HTR-8/SVneo (cell line): ENCODE measurements at regions not wholly inside any gene's neighbourhood (a gene's known extent, or its start where the extent isn't known, plus 50 kb on each side); places are given as distances from the start of the nearest gene placed in this dataset.
"Not testable (repeated sequence)": the region's sequence is repeated elsewhere in the genome, so short reads cannot be mapped to it uniquely, and the experiment has no call there.

Experiments used
- DNase-seq: peaks from one replicate; pipeline ENCODE4 v3.0.0; 2011; ENCODE audit warnings: low spot score, mixed read lengths; ENCODE audit not compliant: insufficient read length
- FAIRE-seq: peaks from 2 replicates; lab custom pipeline; 2011; peaks lifted over from hg19 to GRCh38; lab: Jason Lieb, UNC

DNA sequence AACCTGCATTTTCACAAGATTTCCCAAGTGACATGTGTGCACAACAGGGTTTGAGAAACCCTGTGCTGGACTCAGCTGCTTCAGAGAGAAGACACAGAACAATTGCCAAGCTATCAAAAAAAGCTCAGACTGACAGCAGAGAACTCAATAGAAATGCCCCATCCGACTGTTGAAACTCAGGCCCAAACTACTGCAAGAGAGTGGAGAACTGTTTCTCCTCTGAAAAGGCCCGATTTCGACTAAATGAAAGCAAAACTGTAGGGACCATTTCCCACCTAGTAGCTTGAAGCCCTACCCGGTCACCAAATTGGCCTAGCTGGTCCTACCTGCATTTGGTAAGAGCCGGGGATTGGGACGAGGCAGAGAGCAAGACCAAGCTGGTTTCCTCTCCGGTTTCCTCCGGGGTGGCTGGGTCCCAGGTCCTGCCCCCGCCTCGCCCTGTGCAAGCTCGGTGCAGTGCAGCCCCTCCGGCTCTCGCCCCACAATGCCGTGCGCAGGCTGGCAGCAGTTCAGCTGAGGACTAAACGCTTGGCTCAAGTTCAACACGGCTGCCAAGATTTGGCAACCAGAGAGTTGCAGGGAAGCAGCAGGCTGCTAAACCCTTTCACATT lies 1180.6 kb downstream of the VRK1 start:
- no peak for FAIRE-seq
- no peak for DNase-seq

DNA sequence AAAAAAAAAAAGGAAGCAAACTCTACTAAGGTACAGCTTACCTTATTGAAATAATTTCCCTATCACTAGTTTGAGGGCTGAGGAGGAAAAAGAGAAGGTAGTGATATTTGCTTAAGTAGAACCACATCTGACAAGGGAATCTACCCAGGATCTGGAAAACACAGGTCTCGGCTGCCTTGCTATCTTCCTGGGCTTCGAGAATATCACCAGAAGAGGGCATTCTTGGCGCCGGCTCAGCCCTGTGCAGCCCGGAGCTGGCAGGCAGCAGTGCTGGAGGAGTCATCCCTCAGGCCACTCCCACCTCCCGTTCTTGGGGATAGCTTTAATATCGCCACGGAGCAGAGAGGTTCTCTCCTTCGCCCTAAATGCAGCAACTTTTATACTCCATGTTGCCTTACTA lies 1181.2 kb downstream of the VRK1 start:
- DNase-seq: no peak
- no peak for FAIRE-seq

DNA sequence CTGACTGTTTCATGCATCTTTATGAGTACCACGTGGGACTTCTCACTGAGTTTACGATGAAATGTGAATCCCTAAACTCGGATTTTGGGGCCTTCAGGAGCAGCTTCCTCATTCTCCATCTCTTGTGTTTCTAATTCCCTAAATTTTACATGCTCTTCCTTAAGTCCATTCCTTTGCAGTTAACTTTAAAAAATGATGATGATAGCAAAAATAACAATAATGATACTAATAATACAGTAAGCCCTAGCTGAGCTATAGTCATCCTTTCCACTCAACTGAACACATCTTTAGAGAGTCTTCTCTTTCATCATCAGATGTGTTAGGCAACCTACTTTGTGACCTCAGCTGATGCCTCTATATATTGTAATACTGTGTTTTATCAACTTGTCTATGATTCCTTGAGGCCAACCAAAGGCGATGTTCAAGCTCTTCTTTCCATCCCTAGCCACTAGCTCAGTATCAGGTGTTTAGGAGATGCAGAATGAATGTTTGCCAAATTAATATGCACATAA lies 1196.4 kb downstream of the VRK1 start:
- DNase-seq: no peak
- FAIRE-seq: no peak

DNA sequence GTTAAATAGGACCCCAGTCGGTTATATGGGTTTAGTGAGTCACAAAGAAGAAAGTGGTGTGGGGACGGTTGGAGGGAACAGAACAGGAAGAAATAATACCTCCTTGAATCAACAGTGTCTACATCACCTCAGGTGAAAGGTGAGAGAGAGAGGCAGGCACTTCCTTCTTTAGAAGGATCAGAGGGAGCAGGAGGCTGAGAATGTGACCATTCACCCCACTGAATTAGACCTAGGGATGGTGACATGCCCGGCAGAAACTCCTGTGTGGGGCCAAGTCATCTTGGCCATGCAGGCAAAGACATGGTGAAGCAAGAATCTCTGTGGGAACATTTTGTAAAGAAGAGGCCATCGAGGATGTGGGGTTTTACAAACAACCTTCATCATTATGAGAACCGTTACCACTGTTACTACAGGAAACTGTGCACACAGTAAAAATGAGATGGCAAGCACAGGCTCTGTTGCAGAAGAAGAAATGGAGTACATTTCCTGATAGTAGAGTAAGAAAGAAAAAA lies 1196.9 kb downstream of the VRK1 start:
- FAIRE-seq: no peak

DNA sequence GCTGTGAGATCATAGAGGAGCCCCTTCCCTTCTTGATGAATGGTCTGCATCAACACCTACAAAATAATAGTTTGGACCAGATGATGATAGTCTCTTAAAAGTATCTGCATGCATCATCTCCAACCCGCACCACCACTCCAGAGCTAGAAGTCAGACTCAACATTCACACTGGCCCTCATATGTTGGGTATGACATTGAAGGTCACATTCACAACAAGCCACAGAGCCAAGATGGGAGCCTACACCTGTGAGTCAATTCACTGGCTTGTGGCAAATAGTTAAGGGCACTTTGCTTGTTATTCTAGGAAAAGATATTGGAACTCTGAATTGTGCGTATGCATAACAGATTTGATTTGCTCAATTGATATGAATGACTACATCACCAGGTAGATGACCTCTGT lies 1197.9 kb downstream of the VRK1 start:
- FAIRE-seq (no peak), DNase-seq (no peak)

More for the DNA sequence above, 1196.9 kb downstream of the VRK1 start:
- no peak for DNase-seq

DNA sequence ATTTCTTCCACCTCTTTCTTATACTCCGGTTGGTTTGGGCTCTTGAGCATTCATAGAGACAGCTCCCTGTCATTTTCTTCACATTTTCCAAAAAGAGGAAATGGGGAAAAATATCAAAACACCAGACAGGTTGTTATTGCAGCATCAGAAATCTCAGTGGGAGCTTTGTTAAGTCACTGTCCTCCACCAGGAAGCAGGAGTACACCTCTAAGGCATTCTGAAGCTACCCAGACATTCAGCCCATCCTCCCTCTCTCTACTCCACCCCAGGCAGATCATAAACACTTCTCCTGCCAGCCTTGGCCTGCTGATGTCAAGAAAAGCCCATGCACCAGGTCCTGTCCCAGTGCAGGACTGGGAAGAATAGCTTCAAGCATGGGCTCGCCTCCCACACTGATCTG lies 1198.3 kb downstream of the VRK1 start:
- FAIRE-seq: no peak
- DNase-seq: no peak

DNA sequence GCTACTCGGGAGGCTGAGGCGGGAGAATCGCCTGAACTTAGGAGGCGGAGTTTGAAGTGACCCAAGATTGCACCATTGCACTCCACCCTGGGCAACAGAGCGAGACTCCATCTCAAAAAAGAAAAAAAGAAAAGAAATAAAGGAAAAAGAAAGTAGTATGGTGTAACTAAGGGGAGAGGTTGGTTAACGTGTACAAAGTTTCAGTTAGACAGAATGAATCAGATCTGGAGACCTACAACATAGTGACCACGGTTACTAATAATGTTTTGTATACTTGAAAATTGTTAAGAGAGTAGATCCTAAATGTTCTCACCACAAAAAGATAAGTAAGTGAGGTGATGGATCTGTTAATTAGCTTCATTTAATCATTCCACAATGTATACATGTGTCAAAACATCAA lies 1208.8 kb downstream of the VRK1 start:
- DNase-seq (no peak), FAIRE-seq (no peak)

DNA sequence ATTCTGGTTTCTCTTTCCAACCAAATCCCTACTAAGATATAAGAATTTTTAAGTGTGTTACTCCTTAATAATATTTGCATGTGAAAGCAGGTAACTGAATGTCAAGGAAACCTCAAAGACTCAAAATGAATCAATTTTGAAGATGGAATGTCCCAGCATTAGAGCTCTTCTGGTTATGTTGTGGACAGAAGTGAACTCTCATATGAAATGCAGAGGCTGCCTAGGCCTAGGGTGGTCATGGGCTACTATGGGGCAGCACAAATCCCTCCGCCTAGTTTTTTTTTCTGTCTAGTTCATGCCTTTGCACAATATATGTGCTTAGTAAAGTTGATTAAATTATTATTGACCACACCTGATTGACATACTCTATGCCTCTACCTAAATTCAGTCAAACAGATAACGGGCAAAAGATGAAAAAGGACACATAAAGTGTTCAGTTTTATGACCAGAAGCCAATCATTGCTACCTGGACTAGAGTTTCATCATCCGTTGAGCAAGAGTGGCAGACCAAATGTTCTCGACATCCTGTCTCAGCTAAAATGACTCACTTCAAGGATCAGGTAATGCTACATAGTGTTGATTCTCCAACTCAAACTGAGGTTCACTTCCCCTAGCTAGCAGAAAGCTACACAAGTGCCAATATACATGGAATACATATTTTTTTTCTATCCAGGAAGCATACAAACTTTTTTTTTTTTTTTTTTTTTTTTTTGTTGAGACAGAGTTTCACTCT lies 1211.4 kb downstream of the VRK1 start:
- DNase-seq: no peak
- no peak for FAIRE-seq

DNA sequence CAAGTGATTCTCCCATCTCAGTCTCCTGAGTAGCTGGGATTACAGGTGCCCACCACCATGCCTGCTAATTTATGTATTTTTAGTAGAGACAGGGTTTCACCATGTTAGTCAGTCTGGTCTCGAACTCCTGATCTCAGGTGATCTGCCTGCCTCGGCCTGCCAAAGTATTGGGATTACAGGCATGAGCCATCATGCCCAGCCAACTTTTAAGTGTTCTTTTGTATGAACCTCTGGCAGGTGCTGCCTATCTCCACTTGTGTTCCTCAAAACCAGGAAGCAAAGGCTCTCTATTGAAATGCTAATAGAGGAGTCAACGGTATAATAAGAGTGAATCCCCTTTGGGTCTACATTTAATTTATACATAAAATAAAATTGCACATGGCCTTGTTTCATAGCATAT lies 1212.0 kb downstream of the VRK1 start:
- not testable (repeated sequence) for DNase-seq, FAIRE-seq

DNA sequence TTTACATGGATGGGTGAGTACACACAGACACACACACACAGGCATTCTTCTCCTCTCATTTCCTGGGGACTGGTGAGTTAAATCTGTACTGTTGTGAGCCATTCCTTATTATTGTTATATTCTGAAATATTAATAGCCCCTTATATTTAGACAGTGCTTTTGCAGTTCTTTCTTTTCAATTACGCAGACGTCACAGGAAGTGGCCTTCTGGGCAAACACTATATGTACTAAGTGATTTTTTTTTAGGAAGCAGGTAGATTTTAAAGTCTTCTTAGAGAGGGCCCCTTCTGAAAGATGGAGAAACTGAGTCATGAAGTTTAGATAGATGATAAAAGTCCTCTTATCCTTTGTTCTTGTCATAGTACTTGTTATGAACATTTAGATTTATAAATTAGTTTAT lies 1213.6 kb downstream of the VRK1 start:
- DNase-seq (no peak), FAIRE-seq (no peak)

DNA sequence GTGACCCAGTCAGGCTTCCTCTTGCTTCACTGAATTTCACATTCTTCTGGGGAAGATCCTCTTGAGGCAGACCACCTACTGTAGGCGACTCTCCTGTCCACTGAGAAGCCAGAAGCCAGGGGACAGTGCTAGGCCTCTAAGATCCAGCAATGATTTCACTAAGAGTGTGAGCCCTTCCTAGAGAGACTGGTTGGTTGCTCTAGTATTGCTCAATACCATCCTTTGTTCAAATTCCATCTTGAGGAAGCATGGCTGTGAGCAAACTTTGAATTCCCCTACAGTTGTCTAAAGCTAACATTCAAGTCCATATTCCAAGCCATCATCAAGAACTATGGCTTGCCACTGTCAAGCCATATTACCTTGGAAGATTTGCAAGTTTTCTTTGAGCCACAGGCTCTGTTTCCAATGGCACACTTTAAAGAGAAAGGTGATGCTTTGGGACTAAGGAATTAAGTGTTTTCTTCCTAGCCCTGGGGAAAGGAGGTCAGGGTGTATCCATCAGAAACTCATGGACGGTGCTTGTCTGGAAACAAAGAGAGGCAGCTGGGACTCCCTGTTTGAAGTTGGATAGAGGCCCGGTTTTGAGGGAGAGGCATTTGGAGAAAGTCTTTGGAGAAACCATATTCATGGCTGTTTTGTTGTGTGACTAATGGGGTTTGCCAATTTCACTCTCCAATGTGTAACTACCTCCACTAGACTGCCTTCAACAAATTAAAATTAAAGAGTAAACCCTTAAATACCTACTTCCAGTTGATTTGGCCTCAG lies 1217.9 kb downstream of the VRK1 start:
- DNase-seq (no peak), FAIRE-seq (no peak)

DNA sequence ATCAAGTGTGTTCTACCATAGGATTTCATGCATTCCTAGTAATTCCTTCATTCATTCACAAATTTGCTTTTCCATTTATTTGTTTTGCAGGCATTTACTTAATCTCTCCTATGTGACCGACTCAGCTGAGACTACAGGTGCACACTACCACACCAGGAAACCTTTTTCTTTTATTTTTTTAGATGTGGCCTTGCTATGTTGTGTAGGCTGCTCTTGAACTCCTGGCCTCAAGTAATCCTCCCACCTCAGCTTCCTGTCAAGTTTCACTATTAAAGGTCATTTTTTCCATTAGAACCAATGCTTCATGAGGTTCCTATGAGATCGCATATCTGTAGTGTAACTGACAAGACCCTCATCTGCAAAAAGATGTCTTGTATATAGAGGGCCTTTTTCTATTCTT lies 1218.7 kb downstream of the VRK1 start:
- no peak for DNase-seq
- FAIRE-seq: no peak

DNA sequence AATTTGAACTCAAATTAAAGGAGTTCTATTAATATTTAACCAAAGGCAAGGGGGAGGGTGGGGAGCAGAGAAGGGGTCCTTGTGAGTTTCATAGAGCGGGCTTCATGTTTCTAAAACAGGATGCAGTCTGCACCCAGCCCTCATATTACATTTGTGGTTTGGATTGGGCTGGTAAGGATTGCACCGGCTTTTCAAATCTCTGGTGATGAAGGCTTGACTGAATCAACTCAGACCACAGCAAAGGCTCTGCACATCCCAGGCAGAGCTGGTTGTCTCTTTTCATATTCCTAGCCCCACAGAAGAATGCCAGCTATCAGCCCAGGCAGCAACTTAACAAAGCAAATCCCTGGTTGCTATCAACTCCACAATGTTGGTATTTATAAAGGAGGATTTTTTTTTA lies 1221.4 kb downstream of the VRK1 start:
- no peak for DNase-seq
- FAIRE-seq: no peak

DNA sequence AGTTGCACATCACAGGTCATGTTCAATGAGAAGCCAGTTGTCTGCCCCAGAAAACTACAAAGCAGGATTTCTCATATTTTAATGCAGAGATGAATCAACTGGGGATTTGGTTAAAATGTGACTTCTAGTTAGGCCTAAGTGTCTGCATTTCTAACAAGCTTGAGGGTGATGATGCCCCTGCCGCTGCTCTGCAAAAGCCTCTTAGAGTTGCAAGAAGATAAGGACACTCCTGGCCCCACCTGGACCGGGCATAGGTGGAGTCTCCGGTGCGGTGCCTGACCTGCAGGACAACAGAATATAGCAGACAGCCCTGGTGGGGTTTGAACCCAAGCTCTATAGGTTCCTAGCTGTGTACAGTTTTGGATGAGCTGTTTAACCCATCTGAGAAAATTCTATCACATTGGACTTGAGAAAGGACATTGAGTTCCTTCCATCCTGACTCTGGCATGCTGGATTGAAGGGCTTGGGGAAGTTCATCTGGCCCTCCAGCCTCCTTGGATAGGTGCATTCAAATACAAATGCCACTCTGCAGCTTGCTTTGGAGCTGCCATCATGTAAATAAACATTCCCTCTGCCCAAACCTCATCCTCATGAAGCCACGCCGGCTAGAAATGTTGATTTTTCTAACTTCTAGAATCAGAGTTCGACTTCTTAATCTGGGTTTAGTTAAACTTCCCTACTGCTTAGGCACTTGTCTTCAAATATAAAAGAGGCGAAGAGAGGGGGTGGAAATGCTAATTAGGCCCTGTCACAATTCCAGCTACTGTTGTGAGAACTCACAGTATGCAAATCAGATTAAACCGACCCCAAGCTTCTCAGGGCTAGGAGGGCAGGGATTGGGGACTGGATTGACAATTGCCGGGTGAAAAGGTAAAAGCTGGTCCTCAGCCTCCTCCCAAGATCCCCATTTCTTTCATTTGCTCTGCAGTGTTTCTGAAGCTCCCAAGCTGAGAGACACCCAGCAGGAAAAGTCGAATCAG lies 1225.6 kb downstream of the VRK1 start:
- FAIRE-seq: no peak
- no peak for DNase-seq

DNA sequence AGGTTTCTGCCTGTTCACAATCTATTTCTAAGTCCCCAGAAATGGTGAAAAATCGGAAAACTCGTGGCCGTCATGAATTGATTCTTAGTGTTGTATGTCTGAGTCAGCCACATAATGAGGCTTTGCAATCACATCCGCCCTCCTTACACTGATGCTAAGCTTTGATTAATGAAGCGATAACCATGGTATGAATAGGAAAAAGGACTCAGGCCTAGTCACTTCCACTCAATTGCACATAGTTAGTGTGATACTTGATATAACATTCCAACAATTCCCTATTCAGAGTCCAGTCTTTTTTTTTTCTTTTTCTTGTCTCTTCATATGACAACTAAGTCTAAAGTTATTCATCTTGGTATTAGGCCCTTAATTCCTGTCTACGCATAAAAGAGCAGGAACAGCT lies 1231.0 kb downstream of the VRK1 start:
- DNase-seq (no peak), FAIRE-seq (no peak)

DNA sequence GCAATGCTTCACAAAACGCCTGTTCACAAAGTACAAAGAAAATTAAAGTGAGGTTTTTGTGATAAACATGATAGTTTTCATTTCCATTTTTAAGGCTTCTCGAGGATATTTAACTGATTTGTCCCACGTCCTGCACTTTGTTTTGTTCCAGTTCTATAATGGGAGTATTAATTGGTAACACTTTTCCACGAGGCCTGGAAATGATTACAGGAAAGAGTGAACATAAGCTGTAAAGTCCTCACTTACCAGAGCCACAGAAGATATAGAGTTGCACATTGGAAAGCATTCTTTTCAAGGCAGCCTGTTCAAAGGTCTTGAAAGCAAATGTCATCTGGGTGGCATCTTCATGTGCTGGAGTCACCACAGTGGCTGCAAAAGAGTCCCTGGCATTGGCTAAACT lies 1236.6 kb downstream of the BCL11B start:
- FAIRE-seq: no peak
- DNase-seq: no peak

DNA sequence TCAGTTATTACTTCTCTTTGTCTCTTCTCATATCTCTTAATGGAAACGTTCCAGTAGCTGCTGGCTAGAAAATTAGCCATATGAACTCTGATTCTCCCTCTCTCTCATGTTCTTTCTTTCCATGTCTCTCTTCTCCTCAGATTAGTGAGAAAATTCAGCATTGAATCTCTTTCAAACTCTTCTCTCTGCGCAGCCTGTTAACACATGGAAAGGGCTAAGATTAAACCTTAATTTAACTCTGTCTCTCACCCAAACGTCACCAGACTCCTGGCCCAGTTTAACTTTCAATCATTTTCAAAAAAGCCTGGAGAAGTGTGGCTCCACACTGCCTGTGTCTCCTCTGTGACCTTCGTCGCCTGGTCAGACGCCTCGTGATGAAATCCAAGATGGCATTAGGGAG lies 1234.2 kb downstream of the BCL11B start:
- no peak for DNase-seq
- FAIRE-seq: no peak

DNA sequence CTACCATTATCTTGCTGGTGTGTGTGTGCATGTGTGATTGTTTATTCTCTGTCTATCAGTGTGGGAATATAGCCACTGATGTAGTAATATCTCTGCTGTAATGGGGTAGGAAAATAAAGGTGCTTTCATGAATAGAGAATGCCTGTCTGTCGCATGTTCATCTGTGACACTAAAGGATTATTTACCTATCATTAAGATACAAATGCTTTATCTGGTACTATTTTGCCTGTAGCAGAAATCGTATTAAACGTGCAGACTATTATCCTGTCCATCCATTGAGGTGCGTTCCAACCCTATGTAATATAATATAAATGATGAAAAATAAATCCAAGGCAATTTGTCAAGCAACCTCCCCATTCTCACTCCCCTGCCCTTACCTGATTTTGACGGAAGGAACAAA lies 1215.1 kb downstream of the BCL11B start:
- DNase-seq: no peak
- FAIRE-seq: no peak

DNA sequence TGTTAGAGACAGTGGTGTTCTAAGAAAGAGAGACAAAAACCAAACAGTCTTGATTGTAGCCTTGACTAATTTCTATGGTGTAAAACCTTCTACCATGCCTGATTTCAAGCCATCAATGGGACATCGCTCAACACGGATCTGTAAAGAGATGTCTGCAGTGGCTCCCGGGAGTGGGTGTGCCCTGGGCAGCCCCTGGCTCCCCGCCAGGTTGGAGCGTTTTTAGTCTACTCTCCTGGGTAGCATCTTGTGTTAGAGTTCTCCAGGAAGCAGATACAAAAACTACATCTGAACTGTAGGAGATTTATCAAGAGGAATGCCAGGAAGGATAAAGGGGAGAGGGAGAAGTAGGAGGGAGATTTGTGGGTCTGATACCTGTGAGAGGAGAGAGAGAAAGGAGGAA lies 1212.9 kb downstream of the BCL11B start:
- DNase-seq: no peak
- FAIRE-seq: no peak

DNA sequence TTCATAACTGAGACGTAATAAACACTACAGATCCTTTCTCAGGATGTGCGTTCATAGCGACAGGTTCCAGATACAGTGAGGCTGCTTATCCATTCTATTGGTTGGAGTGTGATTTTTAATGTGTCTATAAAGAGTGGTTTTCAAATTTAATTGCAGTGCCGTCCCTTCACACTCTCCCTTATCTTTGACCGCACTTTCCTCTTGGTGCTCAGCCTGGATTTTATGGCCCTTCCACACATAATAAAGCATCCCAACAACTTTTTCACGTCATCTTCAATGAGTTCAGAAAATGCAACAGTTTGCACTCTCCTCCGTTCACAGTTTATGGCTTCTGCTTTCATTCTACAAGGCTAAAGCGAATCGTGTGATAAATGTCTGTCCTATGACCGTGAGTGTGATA lies 1209.9 kb downstream of the BCL11B start:
- FAIRE-seq: no peak
- DNase-seq: no peak
